GM19351 (cell line): ENCODE measurements at regions not wholly inside any gene's neighbourhood (a gene's known extent, or its start where the extent isn't known, plus 50 kb on each side); places are given as distances from the start of the nearest gene placed in this dataset.
"Not testable (repeated sequence)": the region's sequence is repeated elsewhere in the genome, so short reads cannot be mapped to it uniquely, and the experiment has no call there.

Experiments used
- ATAC-seq: cut with Tn5 transposase; IDR thresholded peaks from one replicate; pipeline ENCODE4 v1.9.1; 2021; ENCODE audit warnings: mild to moderate bottlenecking, moderate library complexity; ENCODE audit not compliant: unreplicated experiment

DNA sequence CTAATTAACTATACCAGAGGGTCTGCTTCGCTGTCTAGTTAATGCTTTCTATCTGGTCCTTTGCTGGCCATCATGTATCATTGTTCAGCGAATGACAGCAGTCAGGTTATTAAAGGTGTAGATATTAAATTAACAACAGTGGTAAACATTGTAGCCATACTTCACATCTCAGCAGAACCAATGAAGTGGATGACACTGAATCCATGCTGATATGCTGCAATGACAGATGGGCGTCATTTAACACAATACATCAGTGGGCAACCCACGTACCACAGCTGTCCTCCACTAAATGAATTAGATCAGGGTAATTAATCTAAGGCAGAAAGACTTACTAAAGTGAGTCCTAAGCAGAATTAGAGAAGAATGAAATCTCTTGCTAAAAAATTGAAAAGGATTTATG lies 767.2 kb downstream of the NXPH1 start:
- no peak for ATAC-seq

DNA sequence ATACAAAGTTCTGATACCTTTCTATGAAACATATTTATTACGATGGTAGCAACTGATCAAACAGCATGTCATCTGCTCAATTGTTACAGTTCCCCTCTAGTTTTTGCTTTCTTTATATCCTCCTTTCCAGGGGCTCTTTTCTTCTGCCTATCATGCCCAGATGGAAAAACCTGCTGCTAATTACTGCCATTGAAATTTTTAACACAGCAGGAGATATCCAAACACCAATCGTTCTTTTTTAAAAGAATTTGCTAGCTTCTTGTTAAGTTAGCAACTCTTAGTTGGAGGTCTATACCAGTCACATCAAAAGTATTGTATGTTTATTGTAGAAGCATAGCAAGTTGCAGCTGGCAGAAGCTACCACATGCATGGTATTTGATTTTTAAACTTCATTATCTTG lies 768.5 kb downstream of the NXPH1 start:
- ATAC-seq, result no peak

DNA sequence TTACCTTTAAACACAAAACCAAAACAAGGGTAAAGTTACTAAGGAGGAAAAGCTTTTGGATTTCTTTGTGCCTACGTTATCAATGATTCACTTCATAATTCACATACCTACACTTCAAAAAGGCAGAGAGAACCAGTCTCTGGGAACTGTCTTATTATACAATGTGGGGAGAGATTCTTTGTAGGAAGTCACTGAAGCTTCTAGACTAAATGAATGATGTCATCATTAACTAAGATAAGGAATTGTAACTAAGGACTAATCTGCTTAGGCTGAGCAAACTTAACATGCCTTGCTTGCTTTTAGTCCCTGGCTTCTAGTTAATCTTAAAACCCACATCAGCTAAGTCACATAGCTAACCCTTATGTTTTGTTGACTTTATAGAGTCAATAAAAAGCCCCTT lies 771.2 kb downstream of the NXPH1 start:
- ATAC-seq, result no peak

DNA sequence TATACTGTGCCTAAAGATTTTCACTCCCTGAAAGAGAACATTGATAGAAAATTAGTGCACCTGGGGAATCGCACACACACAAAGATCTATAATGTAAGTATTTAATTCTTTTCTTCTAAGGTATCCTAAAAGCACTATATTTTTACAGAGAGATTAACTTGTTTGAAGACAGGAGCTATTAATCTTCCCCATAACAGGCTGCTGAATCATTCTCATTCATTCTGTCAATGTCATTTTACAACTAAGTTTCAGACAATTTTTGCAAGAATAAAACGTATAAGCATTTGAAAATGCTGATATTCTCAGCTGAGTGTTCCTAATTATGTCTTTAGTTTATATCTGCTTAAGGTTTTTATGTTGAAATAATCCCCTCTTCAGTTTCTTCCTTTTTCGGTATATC lies 776.7 kb downstream of the NXPH1 start:
- no peak for ATAC-seq

DNA sequence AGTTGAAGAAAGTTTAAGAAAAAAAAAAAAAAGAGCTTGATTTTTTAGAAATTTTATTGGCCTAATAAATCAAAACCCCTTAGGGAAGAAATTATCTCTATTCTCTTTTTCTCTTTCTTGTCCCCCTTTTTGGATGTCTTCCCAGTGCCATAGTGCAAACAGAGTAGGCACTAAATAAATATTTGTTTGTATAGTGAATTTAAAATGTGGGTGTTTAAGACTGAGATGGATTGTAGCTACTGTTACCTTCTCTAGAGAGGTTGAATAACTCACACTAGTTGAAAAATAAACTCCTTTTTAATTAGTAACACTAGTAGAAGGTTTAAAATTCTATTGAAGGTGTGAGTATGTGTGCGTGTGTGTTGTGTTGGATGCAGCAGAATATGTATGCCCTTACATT lies 783.8 kb downstream of the NXPH1 start:
- ATAC-seq, result no peak

DNA sequence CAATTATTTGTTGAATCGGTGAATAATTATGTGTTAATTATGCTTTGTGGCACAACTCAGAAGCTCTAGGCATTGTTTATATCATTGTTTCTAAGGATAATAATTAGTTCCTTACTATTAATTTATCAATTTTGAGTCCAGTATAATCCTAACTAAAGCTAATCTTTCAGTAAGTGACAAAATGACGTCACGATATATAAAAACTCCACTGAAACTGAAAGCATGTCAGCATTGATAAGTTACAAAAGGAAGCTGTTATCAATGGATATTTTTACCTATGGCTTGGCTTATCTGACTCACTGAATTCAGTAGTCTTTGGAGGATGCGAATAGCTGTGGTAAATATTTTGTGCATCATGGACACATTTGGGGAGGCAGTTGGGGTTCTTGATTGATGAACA lies 793.1 kb downstream of the NXPH1 start:
- ATAC-seq, result no peak

DNA sequence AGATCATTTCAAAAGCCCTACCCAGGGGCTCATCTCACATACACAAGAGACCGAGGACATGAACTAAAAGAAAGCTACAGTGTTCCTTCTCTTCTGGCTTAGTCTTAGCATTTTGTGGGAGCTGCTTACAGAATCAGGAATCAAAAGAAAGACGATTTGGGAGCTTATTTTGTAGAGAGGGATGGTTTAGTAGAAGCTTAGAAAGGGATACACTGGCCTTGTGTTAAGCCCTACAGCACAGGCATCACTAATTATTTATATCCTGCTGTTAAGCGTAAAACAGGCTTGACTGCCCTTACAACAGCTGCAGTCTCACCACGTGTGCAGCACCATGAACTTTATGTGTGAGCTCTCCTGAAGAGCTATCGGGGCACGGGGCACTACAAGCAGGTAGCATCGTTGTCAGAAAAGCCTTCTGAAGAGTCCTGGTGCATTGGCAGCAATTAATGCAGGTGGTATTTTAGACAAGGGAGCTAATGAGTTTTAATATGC lies 798.3 kb downstream of the NXPH1 start:
- no peak for ATAC-seq

DNA sequence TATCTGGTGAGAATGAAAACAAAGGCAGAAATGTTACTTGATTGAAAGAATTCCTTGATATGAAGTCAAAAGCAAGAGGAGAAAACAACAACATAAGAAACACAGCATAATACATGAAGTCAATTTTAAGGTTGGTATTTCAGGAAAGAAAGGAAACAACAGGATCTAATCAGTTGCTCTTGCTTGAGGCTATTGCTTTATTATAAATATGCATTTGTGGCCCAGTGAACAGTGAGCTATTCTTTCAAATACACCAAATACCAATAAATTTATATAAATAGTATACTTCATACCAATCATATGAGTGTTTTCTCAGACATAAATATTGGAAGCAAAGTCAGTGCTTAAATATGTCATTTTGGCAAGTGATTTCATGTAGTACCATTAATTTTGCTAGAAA lies 806.6 kb downstream of the NXPH1 start:
- ATAC-seq, result no peak

DNA sequence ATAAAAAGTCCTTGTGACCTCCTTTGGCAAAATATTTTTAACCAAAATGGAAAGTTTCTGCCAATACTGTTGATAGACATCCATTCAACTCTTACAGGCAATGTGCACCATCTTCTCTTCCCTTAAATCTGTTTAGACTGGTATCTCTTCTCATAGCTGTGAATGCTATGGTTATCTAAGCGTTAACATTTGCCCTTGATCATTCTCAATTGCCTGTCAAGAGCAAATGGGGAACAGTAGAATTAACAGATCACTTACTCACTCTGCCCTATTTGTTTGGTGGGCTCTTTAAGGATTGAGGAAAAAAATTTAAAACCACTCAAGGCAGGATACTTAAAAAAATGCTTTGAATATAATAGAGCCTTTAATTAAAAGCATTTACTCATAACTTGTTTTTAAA lies 808.4 kb downstream of the NXPH1 start:
- no peak for ATAC-seq

DNA sequence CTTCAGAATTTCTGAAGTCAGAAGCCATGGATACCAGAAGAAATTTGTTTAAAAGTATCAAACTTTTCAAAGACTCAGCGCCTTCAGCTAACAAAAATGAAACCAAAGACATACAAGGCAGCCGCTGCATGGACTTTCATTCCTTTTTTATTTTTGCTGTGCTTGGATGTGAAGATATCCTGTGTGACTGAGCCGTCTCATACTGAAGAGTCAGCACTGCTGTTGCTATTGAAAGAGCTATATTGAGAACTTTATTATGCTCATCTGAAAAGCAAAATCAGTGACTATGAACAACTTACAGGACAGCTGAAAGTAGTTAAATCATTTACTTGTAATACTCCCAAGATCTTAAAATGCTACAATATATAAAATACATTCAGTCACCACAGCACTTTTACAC lies 809.2 kb downstream of the NXPH1 start:
- ATAC-seq, result no peak

DNA sequence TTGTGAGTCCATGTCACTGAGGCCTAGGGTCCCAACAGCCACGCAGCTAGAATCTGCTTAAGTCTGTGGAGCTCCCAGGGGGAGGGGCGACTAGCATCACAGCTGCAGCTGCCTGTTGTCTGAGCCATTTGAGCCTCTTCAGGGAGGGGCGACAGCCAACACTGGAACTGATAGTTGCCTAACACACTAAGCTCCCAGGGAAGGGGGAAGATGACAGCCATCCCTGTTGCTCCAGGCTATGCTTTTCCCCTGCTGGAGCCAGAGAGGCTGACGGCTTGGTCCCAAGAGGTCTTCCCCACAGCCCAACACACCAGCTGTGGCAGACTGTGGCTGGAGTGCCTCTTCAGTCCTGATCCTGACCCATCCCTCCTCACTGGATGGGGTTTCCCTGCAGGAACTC lies 817.5 kb downstream of the NXPH1 start:
- ATAC-seq, result no peak

DNA sequence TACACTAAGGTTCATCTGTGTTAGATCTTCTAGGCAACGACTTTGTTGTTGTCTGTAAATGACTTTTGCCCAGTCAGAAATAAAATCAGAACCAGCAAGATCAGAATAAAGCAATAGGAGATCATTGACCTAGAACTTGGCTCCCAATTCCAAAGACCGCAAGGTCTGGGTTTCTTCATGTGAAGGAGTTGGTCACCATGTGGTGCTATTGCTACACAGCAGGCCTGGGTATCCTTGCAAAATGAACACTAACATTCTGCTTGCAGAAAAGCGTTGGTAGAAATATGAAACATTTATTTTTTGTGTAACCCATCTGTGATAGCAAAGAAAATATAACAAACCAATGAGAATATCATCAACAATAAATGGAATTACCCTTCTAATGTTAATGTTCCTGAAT lies 831.0 kb downstream of the NXPH1 start:
- no peak for ATAC-seq

DNA sequence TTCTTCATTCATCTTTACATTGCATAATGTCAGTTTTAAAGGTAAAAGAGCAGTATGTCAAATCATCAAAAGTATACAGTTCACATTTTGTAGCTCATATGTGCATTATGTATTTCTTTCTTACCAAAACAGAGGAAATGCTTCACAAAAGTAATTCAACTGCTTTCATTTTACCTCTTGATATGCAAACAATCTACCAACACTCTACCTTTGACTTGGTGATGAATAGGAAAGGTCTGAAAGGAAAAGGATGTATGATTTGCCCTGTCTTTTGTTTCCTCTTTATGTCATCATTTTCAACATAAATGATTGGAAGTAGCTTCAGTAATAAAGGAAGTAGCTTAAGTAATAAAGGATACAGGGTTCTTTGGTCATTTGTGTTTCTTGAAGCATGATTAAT lies 846.7 kb downstream of the NXPH1 start:
- no peak for ATAC-seq

DNA sequence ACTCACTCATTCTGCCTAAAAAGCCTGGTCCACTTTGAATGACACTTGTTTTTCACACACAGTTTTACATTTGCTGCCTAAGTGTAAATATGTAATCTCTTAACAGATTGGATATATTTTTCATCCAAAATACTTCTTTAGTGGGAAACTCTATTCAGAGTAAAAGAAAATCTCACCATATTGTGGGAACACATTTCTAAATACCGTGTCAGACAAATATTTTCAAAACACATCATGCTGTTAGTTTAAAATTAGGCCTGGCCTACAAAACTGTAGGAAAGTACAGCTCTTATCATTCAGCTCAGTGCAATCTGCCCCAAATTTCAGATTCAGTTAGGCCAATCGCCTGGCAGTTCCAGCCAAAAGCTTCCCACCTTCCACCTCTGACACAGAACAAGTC lies 849.8 kb downstream of the NXPH1 start:
- no peak for ATAC-seq

DNA sequence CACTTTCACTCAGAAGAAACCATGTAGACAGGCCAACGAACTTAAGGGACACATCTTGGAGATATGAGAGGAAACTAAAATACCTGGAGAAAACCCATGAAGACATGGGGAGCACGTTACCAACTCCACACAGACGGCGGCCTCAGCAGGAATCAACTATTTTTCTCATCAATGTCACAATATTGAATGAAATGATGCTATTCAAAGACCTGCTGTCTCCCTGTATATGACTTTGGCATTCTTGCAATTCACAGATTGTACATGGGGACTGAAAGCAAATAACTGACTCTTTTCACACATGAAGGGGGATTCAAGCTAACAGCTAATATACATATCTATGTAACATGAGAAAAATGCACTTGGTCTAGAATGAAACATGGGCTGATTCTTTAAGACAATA lies 869.0 kb downstream of the NXPH1 start:
- no peak for ATAC-seq

DNA sequence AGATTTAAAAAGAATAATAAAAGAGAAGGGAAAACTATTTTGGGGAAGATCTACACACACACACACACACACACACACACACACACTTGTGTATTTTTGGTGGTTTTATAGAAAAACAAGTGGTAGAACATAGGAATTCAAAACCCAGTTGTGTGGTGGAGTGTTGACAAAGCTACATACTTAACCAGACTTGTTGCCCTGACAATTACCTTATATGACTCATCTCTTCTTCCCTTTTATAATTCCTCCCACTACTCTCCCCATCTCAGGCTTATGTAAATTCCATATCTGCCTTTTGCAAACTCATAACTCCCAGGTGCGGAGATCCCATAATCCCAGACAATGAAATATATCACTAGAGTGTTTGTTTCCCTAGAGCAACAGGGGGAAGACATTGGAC lies 873.7 kb downstream of the NXPH1 start:
- no peak for ATAC-seq

DNA sequence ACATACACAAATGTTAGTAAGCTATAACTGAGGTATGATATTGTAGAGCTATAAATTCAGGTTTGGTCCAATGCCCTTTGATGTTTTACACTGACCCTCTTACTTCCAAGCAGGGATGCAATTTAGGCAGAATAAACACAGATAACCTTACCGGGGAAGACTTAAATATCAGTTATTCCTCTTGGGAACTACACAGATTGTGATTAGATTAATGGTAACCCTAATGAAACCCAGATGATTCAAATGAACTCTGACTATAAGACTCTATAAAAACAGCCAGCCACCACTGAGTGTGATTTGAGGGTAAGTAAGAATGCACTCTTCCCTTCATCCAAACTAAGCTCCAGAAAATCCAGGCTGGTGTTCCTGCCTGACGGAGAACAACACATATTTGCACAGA lies 891.1 kb downstream of the NXPH1 start:
- ATAC-seq, result no peak

DNA sequence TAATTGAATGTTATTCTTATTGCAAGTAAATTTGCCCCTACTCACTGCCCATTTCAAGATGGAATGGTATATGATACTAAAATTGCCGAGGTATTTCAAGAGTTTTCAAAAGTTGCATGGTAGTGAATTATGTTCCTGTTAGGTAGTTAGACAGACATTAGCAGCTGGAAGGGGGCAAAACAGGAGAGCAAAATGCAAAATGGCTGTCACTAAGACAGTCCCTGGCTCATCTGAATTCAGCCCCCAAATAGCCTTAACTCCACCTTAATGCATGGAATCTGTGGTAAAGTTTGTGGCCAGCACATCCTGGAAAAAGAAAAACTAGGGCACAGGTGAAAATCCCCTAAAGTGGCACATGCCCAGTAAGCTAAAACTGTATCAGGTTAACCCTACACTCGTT lies 894.9 kb downstream of the NXPH1 start:
- ATAC-seq, result no peak

DNA sequence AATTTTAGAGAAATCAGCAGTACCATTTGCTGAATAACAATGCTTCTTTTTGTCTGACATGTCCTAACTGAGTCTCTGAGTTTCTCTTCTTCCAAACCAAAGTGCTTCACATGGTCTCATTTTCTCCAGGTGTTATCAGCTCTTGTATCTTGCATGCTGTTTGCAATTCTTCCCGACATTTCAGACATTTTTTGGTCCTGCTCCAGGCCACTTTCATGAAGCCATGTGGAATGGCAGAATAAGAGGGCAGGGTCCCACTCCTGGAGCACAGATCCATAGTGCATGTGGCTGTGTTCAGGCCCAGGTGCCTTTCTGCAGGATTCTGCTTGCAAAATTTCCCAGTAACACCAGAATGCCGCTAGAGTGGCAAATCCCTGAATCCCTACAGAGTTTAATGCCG lies 916.2 kb downstream of the NXPH1 start:
- ATAC-seq, result no peak

DNA sequence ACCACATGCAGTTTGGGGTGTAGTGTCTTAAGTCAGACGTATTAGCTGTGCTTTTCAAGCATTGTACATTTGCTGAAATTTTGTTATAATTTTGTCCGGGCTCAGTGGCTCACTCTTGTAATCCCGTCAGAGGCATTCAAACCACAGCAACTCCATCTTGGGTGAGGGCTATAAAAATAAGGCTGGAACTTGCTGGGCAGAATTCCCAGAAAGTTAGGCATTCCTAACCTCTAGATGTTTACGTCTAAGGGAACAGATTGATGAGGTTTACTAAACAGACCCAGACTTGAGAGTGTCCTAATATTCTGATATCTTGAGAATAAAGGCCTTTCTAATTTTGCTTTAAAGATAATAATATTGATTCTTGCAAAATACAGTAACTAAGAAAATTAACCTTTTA lies 957.8 kb downstream of the NXPH1 start:
- ATAC-seq, result no peak

DNA sequence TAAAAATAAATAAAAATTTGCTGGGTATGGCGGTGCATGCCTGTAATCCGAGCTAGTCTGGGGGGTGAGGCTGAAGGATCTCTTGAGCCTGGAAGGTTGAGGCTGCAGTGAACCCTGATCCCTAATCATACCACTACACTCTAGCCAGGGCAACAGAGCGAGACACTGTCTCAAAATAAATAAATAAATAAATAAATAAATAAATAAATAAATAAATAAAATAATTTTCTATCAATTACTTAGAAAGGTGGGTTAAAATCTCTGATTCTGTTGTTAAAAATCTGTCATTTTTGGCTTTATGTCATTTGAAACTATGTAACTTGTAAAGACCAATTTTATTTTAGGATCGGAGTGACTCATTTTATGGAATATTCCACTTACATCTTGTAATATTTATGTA lies 958.6 kb downstream of the NXPH1 start:
- no peak for ATAC-seq

DNA sequence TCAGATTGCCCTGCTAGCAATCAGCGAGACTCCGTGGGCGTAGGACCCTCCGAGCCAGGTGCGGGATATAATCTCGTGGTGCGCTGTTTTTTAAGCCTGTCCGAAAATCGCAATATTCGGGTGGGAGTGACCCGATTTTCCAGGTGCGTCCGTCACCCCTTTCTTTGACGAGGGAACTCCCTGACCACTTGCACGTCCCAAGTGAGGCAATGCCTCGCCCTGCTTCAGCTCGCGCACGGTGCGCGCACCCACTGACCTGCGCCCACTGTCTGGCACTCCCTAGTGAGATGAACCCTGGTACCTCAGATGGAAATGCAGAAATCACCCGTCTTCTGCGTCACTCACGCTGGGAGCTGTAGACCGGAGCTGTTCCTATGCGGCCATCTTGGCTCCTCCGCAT lies 971.0 kb downstream of the NXPH1 start:
- not testable (repeated sequence) for ATAC-seq

DNA sequence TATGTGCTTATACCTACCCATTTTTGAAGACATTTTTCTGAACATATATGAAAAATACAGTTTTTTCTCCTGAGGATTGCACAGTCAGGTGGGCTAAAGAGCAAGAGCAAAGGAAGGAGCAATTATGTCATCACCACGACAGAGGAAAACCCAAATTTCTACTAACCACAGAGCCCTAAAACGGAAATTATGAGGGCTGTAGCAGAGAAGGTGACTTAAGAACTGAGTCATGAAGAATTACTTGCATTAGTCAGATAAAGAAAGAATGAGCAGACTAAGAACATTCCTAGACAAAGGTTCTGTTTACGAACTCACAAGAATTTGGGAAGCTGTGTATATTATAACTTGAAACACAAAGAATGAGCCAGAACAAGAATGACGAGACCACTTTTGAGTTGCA lies 974.4 kb downstream of the NXPH1 start:
- ATAC-seq, result no peak

DNA sequence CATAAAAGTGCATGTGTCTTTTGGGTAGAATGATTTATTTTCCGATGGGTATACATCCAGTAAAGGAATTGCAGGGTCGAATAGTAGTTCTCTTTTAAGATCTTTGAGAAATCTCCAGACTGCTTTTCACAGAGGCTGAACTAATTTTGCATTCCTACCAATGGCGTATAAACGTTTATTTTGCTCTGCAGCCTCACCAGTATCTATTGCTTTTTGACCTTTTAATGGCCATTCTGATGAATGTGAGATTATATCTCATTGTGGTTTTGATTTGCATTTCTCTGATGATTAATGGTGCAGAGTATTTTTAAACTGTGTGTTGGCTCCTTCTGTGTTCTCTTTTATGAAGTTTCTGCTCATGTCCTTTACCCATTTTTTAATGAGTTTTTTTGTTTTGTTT lies 1020.1 kb downstream of the NXPH1 start:
- ATAC-seq, result no peak
